ENCODE measurements at regions not wholly inside any gene's neighbourhood (a gene's known extent, or its start where the extent isn't known, plus 50 kb on each side); places are given as distances from the start of the nearest gene placed in this dataset.

GRCh38 chr5:96280946-96281393 is 152.1 kb downstream of the PCSK1 start:
- Mint-ChIP-seq H3K9me3 (ENCODE audit: low read depth) (no peaks in the 10 kb centered on the region), H3K27me3 (peaks cover 24% of the 10 kb centered on the region), H3K4me3 (no peak overlapping the region), H3K4me1 (ENCODE audit: low read depth) (no peaks in the 10 kb centered on the region), H3K27ac (no peak overlapping the region), H3K36me3 (no peaks in the 10 kb centered on the region)

- Mint-ChIP-seq H3K4me3 (no peak overlapping the region), H3K4me1 (ENCODE audit: low read depth) (no peaks in the 10 kb centered on the region), H3K27ac (no peak overlapping the region), H3K27me3 (peaks cover 23% of the 10 kb centered on the region), H3K36me3 (no peaks in the 10 kb centered on the region), H3K9me3 (ENCODE audit: low read depth) (no peaks in the 10 kb centered on the region)
Observed at GRCh38 chr5:96279801-96280542, 153.1 kb downstream of the PCSK1 start.

- Mint-ChIP-seq H3K36me3 (no peaks in the 10 kb centered on the region), H3K4me3 (no peak overlapping the region), H3K27ac (no peak overlapping the region), H3K9me3 (ENCODE audit: low read depth) (no peaks in the 10 kb centered on the region), H3K4me1 (ENCODE audit: low read depth) (no peaks in the 10 kb centered on the region), H3K27me3 (peaks cover 18% of the 10 kb centered on the region)
Observed at GRCh38 chr5:96278981-96279380, 154.1 kb downstream of the PCSK1 start.

- Mint-ChIP-seq H3K9me3 (ENCODE audit: low read depth) (peaks cover 16% of the 10 kb centered on the region), H3K36me3 (no peaks in the 10 kb centered on the region), H3K4me3 (no peak overlapping the region), H3K27me3 (peaks cover 8% of the 10 kb centered on the region), H3K27ac (no peak overlapping the region), H3K4me1 (ENCODE audit: low read depth) (no peaks in the 10 kb centered on the region)
Observed at GRCh38 chr5:96275051-96275450, 158.0 kb downstream of the PCSK1 start.

GRCh38 chr5:96265487-96265886 is 167.6 kb downstream of the PCSK1 start:
- H3K9me3 Mint-ChIP-seq (ENCODE audit: low read depth), result peaks cover 32% of the 10 kb centered on the region
- no peak overlapping the region for H3K4me3 Mint-ChIP-seq
- peaks cover 24% of the 10 kb centered on the region for H3K27me3 Mint-ChIP-seq
- H3K4me1 Mint-ChIP-seq (ENCODE audit: low read depth), result no peaks in the 10 kb centered on the region
- peaks cover 18% of the 10 kb centered on the region for H3K36me3 Mint-ChIP-seq
- no peak overlapping the region for H3K27ac Mint-ChIP-seq

- no peak overlapping the region for H3K4me3 Mint-ChIP-seq
- H3K27me3 Mint-ChIP-seq, result peaks cover 25% of the 10 kb centered on the region
Observed at GRCh38 chr5:96264047-96264446, 169.0 kb downstream of the PCSK1 start.

GRCh38 chr5:96262105-96262504 is 170.9 kb downstream of the PCSK1 start:
- H3K9me3 Mint-ChIP-seq (ENCODE audit: low read depth), result peaks cover 17% of the 10 kb centered on the region
- no peak overlapping the region for H3K4me3 Mint-ChIP-seq
- H3K27ac Mint-ChIP-seq, result no peak overlapping the region
- H3K27me3 Mint-ChIP-seq, result peaks cover 26% of the 10 kb centered on the region
- H3K4me1 Mint-ChIP-seq (ENCODE audit: low read depth), result no peaks in the 10 kb centered on the region
- H3K36me3 Mint-ChIP-seq, result peaks cover 14% of the 10 kb centered on the region

More at GRCh38 chr5:96264047-96264446, 169.0 kb downstream of the PCSK1 start:
- Mint-ChIP-seq H3K4me1 (ENCODE audit: low read depth) (no peaks in the 10 kb centered on the region), H3K27ac (no peak overlapping the region), H3K36me3 (peaks cover 18% of the 10 kb centered on the region), H3K9me3 (ENCODE audit: low read depth) (peaks cover 27% of the 10 kb centered on the region)

GRCh38 chr5:96260009-96260408 is 173.0 kb downstream of the PCSK1 start:
- H3K9me3 Mint-ChIP-seq (ENCODE audit: low read depth), result peaks cover 5% of the 10 kb centered on the region
- H3K27me3 Mint-ChIP-seq, result peaks cover 19% of the 10 kb centered on the region
- no peak overlapping the region for H3K27ac Mint-ChIP-seq
- H3K4me3 Mint-ChIP-seq, result no peak overlapping the region
- H3K36me3 Mint-ChIP-seq, result peaks cover 5% of the 10 kb centered on the region
- no peaks in the 10 kb centered on the region for H3K4me1 Mint-ChIP-seq (ENCODE audit: low read depth)

GRCh38 chr5:96259151-96259772 is 173.8 kb downstream of the PCSK1 start:
- no peaks in the 10 kb centered on the region for H3K4me1 Mint-ChIP-seq (ENCODE audit: low read depth)
- H3K4me3 Mint-ChIP-seq, result no peak overlapping the region
- no peaks in the 10 kb centered on the region for H3K9me3 Mint-ChIP-seq (ENCODE audit: low read depth)
- peaks cover 2% of the 10 kb centered on the region for H3K36me3 Mint-ChIP-seq
- H3K27me3 Mint-ChIP-seq, result peaks cover 12% of the 10 kb centered on the region
- H3K27ac Mint-ChIP-seq, result no peak overlapping the region

- Mint-ChIP-seq H3K9me3 (ENCODE audit: low read depth) (no peaks in the 10 kb centered on the region), H3K4me3 (no peak overlapping the region), H3K36me3 (peaks cover 2% of the 10 kb centered on the region), H3K27me3 (peaks cover 12% of the 10 kb centered on the region), H3K4me1 (ENCODE audit: low read depth) (no peaks in the 10 kb centered on the region), H3K27ac (no peak overlapping the region)
Observed at GRCh38 chr5:96258692-96259091, 174.4 kb downstream of the PCSK1 start.

- H3K36me3 Mint-ChIP-seq, result no peaks in the 10 kb centered on the region
- peaks cover 7% of the 10 kb centered on the region for H3K27me3 Mint-ChIP-seq
- H3K9me3 Mint-ChIP-seq (ENCODE audit: low read depth), result no peaks in the 10 kb centered on the region
- no peak overlapping the region for H3K4me3 Mint-ChIP-seq
- H3K27ac Mint-ChIP-seq, result no peak overlapping the region
- H3K4me1 Mint-ChIP-seq (ENCODE audit: low read depth), result no peaks in the 10 kb centered on the region
Observed at GRCh38 chr5:96257904-96258303, 175.1 kb downstream of the PCSK1 start.

- H3K27me3 Mint-ChIP-seq, result peaks cover 5% of the 10 kb centered on the region
- H3K27ac Mint-ChIP-seq, result no peak overlapping the region
- no peak overlapping the region for H3K4me3 Mint-ChIP-seq
- H3K9me3 Mint-ChIP-seq (ENCODE audit: low read depth), result no peaks in the 10 kb centered on the region
- H3K4me1 Mint-ChIP-seq (ENCODE audit: low read depth), result no peaks in the 10 kb centered on the region
- no peaks in the 10 kb centered on the region for H3K36me3 Mint-ChIP-seq
Observed at GRCh38 chr5:96256795-96257470, 176.1 kb downstream of the PCSK1 start.

- Mint-ChIP-seq H3K4me1 (ENCODE audit: low read depth) (no peaks in the 10 kb centered on the region), H3K36me3 (no peaks in the 10 kb centered on the region), H3K4me3 (no peak overlapping the region), H3K27me3 (peaks cover 5% of the 10 kb centered on the region), H3K9me3 (ENCODE audit: low read depth) (no peaks in the 10 kb centered on the region), H3K27ac (no peak overlapping the region)
Observed at GRCh38 chr5:96254980-96255691, 177.9 kb downstream of the PCSK1 start.

GRCh38 chr5:96253140-96253539 is 179.9 kb downstream of the PCSK1 start:
- Mint-ChIP-seq H3K36me3 (no peaks in the 10 kb centered on the region), H3K27me3 (peaks cover 4% of the 10 kb centered on the region), H3K4me1 (ENCODE audit: low read depth) (no peaks in the 10 kb centered on the region), H3K4me3 (no peak overlapping the region), H3K27ac (no peak overlapping the region), H3K9me3 (ENCODE audit: low read depth) (no peaks in the 10 kb centered on the region)

GRCh38 chr5:96252596-96252995 is 180.5 kb downstream of the PCSK1 start:
- Mint-ChIP-seq H3K4me3 (no peak overlapping the region), H3K36me3 (no peaks in the 10 kb centered on the region), H3K27ac (no peak overlapping the region), H3K9me3 (ENCODE audit: low read depth) (no peaks in the 10 kb centered on the region), H3K27me3 (peaks cover 5% of the 10 kb centered on the region), H3K4me1 (ENCODE audit: low read depth) (no peaks in the 10 kb centered on the region)

Measured in activated naive CD8-positive, alpha-beta T cell (primary cell).